ENCODE measurements at regions not wholly inside any gene's neighbourhood (a gene's known extent, or its start where the extent isn't known, plus 50 kb on each side); places are given as distances from the start of the nearest gene placed in this dataset.

DNA sequence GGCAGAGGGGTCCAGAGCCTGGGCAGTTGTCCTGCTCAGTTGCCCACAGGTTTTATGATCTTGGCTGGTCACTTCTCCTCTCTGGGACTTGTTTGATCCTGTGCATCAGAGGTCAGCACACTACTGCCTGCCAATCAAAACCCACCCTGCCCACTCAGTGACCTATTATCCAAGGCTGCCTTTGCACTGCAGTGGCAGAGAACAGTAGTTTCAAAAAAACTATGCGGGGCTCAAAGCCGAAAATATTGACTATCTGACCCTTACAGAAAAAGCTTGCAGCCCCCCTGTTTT lies 218.2 kb downstream of the CYP26B1 start:
- no peak for TF ChIP-seq GATA3 (IDR thresholded peaks at IDR 0.05; ENCODE audit: low read depth, low read length)
- no peak for TF ChIP-seq GATA2 (IDR thresholded peaks at IDR 0.05; ENCODE audit: low read depth, low read length)
